ENCODE measurements at regions not wholly inside any gene's neighbourhood (a gene's known extent, or its start where the extent isn't known, plus 50 kb on each side); places are given as distances from the start of the nearest gene placed in this dataset.

GRCh38 chr16:51289336-51289735, 138.3 kb upstream of the SALL1 start:
- TF ChIP-seq CTCF (IDR thresholded peaks at IDR 0.05; ENCODE audit: low read depth, low read length): no peak
- no peak for TF ChIP-seq EZH2phosphoT487 (IDR thresholded peaks at IDR 0.05; ENCODE audit: low read depth)
